ENCODE measurements at regions not wholly inside any gene's neighbourhood (a gene's known extent, or its start where the extent isn't known, plus 50 kb on each side); places are given as distances from the start of the nearest gene placed in this dataset.

DNA sequence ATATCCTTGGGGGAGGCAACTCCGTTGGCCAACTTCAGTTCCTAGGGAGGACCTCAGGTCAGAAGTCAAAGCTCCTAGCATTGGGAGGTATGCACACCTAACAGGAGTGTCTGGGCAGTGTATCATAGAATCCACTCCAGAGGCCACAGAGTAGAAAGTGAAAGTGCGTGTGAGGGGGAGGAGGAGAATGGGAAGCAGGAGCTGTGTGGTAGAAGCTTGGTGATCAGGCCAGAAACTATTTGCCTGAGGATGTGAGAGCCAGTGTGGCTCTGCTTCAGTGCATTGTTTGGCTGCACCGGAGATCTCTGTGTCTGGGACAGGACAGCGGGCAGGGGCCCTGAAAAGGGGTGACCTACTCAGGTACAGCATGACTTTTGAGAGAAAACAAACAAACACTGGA, 557.4 kb upstream of the VSTM2A start (continued):
- TF ChIP-seq, protein P1, sequence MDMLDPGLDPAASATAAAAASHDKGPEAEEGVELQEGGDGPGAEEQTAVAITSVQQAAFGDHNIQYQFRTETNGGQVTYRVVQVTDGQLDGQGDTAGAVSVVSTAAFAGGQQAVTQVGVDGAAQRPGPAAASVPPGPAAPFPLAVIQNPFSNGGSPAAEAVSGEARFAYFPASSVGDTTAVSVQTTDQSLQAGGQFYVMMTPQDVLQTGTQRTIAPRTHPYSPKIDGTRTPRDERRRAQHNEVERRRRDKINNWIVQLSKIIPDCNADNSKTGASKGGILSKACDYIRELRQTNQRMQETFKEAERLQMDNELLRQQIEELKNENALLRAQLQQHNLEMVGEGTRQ (CRISPR knock-in tag; IDR thresholded peaks at IDR 0.05): no peak
- TF ChIP-seq CDX4 (CRISPR knock-in tag; IDR thresholded peaks at IDR 0.05; ENCODE audit: borderline replicate concordance) (no peak), ZNF425 (CRISPR knock-in tag; conservative IDR thresholded peaks at IDR 0.05) (no peak), PRDM15 (CRISPR knock-in tag; IDR thresholded peaks at IDR 0.05) (no peak), FOXK1 (CRISPR knock-in tag; IDR thresholded peaks at IDR 0.05) (no peak), RORB (CRISPR knock-in tag; IDR thresholded peaks at IDR 0.05) (no peak), TP53 (CRISPR knock-in tag; IDR thresholded peaks at IDR 0.05) (no peak)
- TF ChIP-seq, protein P2, sequence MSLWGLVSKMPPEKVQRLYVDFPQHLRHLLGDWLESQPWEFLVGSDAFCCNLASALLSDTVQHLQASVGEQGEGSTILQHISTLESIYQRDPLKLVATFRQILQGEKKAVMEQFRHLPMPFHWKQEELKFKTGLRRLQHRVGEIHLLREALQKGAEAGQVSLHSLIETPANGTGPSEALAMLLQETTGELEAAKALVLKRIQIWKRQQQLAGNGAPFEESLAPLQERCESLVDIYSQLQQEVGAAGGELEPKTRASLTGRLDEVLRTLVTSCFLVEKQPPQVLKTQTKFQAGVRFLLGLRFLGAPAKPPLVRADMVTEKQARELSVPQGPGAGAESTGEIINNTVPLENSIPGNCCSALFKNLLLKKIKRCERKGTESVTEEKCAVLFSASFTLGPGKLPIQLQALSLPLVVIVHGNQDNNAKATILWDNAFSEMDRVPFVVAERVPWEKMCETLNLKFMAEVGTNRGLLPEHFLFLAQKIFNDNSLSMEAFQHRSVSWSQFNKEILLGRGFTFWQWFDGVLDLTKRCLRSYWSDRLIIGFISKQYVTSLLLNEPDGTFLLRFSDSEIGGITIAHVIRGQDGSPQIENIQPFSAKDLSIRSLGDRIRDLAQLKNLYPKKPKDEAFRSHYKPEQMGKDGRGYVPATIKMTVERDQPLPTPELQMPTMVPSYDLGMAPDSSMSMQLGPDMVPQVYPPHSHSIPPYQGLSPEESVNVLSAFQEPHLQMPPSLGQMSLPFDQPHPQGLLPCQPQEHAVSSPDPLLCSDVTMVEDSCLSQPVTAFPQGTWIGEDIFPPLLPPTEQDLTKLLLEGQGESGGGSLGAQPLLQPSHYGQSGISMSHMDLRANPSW (CRISPR knock-in tag; conservative IDR thresholded peaks at IDR 0.05; ENCODE audit: low read depth): no peak

- POLR2A ChIA-PET: no interaction called here
- TF ChIP-seq TEAD1 (CRISPR knock-in tag; IDR thresholded peaks at IDR 0.05) (no peak), ZNF396 (CRISPR knock-in tag; IDR thresholded peaks at IDR 0.05; ENCODE audit: borderline replicate concordance) (no peak), CREB1 (CRISPR knock-in tag; IDR thresholded peaks at IDR 0.05) (no peak), ATF1 (CRISPR knock-in tag; IDR thresholded peaks at IDR 0.05) (no peak), TP53 (CRISPR knock-in tag; IDR thresholded peaks at IDR 0.05) (no peak), CBFB (CRISPR knock-in tag; IDR thresholded peaks at IDR 0.05; ENCODE audit: low read depth) (no peak), NFE2L1 (CRISPR knock-in tag; IDR thresholded peaks at IDR 0.05) (no peak), TCF7 (CRISPR knock-in tag; IDR thresholded peaks at IDR 0.05; ENCODE audit: low read depth) (no peak), CREM (CRISPR knock-in tag; IDR thresholded peaks at IDR 0.05) (no peak), ELF4 (CRISPR knock-in tag; IDR thresholded peaks at IDR 0.05; ENCODE audit: low read depth) (no peak), JUN (CRISPR knock-in tag; IDR thresholded peaks at IDR 0.05) (no peak), USF1 (CRISPR knock-in tag; IDR thresholded peaks at IDR 0.05) (no peak), IRF2 (CRISPR knock-in tag; IDR thresholded peaks at IDR 0.05; ENCODE audit: borderline replicate concordance, low read depth) (no peak), NR2C2 (CRISPR knock-in tag; IDR thresholded peaks at IDR 0.05) (no peak), FOXP1 (CRISPR knock-in tag; IDR thresholded peaks at IDR 0.05; ENCODE audit: borderline replicate concordance) (no peak), E2F1 (CRISPR knock-in tag; IDR thresholded peaks at IDR 0.05) (no peak)
- TF ChIP-seq, protein P3, sequence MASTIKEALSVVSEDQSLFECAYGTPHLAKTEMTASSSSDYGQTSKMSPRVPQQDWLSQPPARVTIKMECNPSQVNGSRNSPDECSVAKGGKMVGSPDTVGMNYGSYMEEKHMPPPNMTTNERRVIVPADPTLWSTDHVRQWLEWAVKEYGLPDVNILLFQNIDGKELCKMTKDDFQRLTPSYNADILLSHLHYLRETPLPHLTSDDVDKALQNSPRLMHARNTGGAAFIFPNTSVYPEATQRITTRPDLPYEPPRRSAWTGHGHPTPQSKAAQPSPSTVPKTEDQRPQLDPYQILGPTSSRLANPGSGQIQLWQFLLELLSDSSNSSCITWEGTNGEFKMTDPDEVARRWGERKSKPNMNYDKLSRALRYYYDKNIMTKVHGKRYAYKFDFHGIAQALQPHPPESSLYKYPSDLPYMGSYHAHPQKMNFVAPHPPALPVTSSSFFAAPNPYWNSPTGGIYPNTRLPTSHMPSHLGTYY (CRISPR knock-in tag; IDR thresholded peaks at IDR 0.05): no peak
Measured at GRCh38 chr7:53988376-53988775, 553.8 kb upstream of the VSTM2A start.

More at GRCh38 chr7:53988376-53988775, 553.8 kb upstream of the VSTM2A start:
- no peak overlapping the region for H3K27ac Mint-ChIP-seq
- no peaks in the 10 kb centered on the region for H3K36me3 Mint-ChIP-seq
- H3K9me3 Mint-ChIP-seq: peaks cover 6% of the 10 kb centered on the region; the same call in 1 of the 2 replicates
- no peaks in the 10 kb centered on the region for H3K27me3 Mint-ChIP-seq (ENCODE audit: low read depth)
- no peak for ATAC-seq
- H3K4me3 Mint-ChIP-seq: no peak overlapping the region
- no peak for DNase-seq (ENCODE audit: low spot score)
- CTCF ChIA-PET: no interaction called here
- peaks cover 6% of the 10 kb centered on the region for H3K4me1 Mint-ChIP-seq

All from WTC11 (cell line).